HG02981 (cell line): ENCODE measurements at regions not wholly inside any gene's neighbourhood (a gene's known extent, or its start where the extent isn't known, plus 50 kb on each side); places are given as distances from the start of the nearest gene placed in this dataset.

Experiments used
- ATAC-seq: cut with Tn5 transposase; IDR thresholded peaks from one replicate; pipeline ENCODE4 v1.9.1; 2021; ENCODE audit warnings: mild to moderate bottlenecking, moderate library complexity; ENCODE audit not compliant: unreplicated experiment

GRCh38 chr12:124687917-124688316 lies 120.5 kb upstream of the NCOR2 start:
- ATAC-seq = no peak

GRCh38 chr12:124687174-124687902 lies 119.9 kb upstream of the NCOR2 start:
- no peak for ATAC-seq

GRCh38 chr12:124686370-124687173 lies 119.2 kb upstream of the NCOR2 start:
- ATAC-seq = no peak

- no peak for ATAC-seq
Observed at GRCh38 chr12:124685689-124686369, 118.4 kb upstream of the NCOR2 start.

GRCh38 chr12:124684971-124685688 lies 117.7 kb upstream of the NCOR2 start:
- ATAC-seq = no peak

GRCh38 chr12:124684496-124684895 lies 117.1 kb upstream of the NCOR2 start:
- ATAC-seq = no peak

GRCh38 chr12:124683152-124684124 lies 116.0 kb upstream of the NCOR2 start:
- ATAC-seq = no peak

- ATAC-seq = no peak
Observed at GRCh38 chr12:124682425-124683151, 115.2 kb upstream of the NCOR2 start.

GRCh38 chr12:124681779-124682391 lies 114.5 kb upstream of the NCOR2 start:
- no peak for ATAC-seq

GRCh38 chr12:124680863-124681778 lies 113.7 kb upstream of the NCOR2 start:
- peak; percentile 55 for ATAC-seq

GRCh38 chr12:124679533-124680371 lies 112.3 kb upstream of the NCOR2 start:
- no peak for ATAC-seq

- ATAC-seq = no peak
Observed at GRCh38 chr12:124679047-124679446, 111.6 kb upstream of the NCOR2 start.

- no peak for ATAC-seq
Observed at GRCh38 chr12:124678421-124678893, 111.0 kb upstream of the NCOR2 start.

- no peak for ATAC-seq
Observed at GRCh38 chr12:124677552-124678356, 110.3 kb upstream of the NCOR2 start.

- no peak for ATAC-seq
Observed at GRCh38 chr12:124676714-124677462, 109.5 kb upstream of the NCOR2 start.
